ENCODE measurements at regions not wholly inside any gene's neighbourhood (a gene's known extent, or its start where the extent isn't known, plus 50 kb on each side); places are given as distances from the start of the nearest gene placed in this dataset.

GRCh38 chr2:238691596-238692491, 156.0 kb upstream of the TWIST2 start:
- TF ChIP-seq, protein P1, sequence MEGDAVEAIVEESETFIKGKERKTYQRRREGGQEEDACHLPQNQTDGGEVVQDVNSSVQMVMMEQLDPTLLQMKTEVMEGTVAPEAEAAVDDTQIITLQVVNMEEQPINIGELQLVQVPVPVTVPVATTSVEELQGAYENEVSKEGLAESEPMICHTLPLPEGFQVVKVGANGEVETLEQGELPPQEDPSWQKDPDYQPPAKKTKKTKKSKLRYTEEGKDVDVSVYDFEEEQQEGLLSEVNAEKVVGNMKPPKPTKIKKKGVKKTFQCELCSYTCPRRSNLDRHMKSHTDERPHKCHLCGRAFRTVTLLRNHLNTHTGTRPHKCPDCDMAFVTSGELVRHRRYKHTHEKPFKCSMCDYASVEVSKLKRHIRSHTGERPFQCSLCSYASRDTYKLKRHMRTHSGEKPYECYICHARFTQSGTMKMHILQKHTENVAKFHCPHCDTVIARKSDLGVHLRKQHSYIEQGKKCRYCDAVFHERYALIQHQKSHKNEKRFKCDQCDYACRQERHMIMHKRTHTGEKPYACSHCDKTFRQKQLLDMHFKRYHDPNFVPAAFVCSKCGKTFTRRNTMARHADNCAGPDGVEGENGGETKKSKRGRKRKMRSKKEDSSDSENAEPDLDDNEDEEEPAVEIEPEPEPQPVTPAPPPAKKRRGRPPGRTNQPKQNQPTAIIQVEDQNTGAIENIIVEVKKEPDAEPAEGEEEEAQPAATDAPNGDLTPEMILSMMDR (IDR thresholded peaks at IDR 0.05), result no peak
- TF ChIP-seq ZFX (IDR thresholded peaks at IDR 0.05; ENCODE audit: borderline replicate concordance), result no peak
